HG03064 (cell line): ENCODE measurements at regions not wholly inside any gene's neighbourhood (a gene's known extent, or its start where the extent isn't known, plus 50 kb on each side); places are given as distances from the start of the nearest gene placed in this dataset.

Source experiments
- ATAC-seq: cut with Tn5 transposase; IDR thresholded peaks from one replicate; pipeline ENCODE4 v1.9.1; 2021; ENCODE audit warnings: low read depth; ENCODE audit not compliant: unreplicated experiment

GRCh38 chr10:4512671-4513240 is 313.3 kb upstream of the AKR1E2 start:
- ATAC-seq: no peak

- no peak for ATAC-seq
These were observed 313.8 kb upstream of the AKR1E2 start for GRCh38 chr10:4512196-4512595.

- no peak for ATAC-seq
These were observed 314.5 kb upstream of the AKR1E2 start for GRCh38 chr10:4511509-4511908.

GRCh38 chr10:4509405-4509804 is 316.6 kb upstream of the AKR1E2 start:
- ATAC-seq: no peak

- ATAC-seq: no peak
These were observed 319.9 kb upstream of the AKR1E2 start for GRCh38 chr10:4506095-4506494.

- no peak for ATAC-seq
These were observed 321.5 kb upstream of the AKR1E2 start for GRCh38 chr10:4504550-4504949.

- no peak for ATAC-seq
These were observed 322.9 kb upstream of the AKR1E2 start for GRCh38 chr10:4503076-4503475.

- ATAC-seq: no peak
These were observed 324.7 kb upstream of the AKR1E2 start for GRCh38 chr10:4501306-4501705.

GRCh38 chr10:4498711-4499251 is 327.2 kb upstream of the AKR1E2 start:
- ATAC-seq: no peak

- no peak for ATAC-seq
These were observed 331.5 kb upstream of the AKR1E2 start for GRCh38 chr10:4494551-4494950.

GRCh38 chr10:4492202-4492601 is 333.8 kb upstream of the AKR1E2 start:
- ATAC-seq: no peak

GRCh38 chr10:4488904-4489303 is 337.1 kb upstream of the AKR1E2 start:
- ATAC-seq: no peak

- no peak for ATAC-seq
These were observed 340.4 kb upstream of the AKR1E2 start for GRCh38 chr10:4485636-4486035.

- no peak for ATAC-seq
These were observed 342.2 kb upstream of the AKR1E2 start for GRCh38 chr10:4483811-4484210.

- ATAC-seq: no peak
These were observed 343.3 kb upstream of the AKR1E2 start for GRCh38 chr10:4482659-4483058.

GRCh38 chr10:4481192-4481591 is 344.8 kb upstream of the AKR1E2 start:
- ATAC-seq: no peak

- no peak for ATAC-seq
These were observed 346.7 kb upstream of the AKR1E2 start for GRCh38 chr10:4479342-4479741.

GRCh38 chr10:4477664-4478063 is 348.3 kb upstream of the AKR1E2 start:
- ATAC-seq: no peak

- no peak for ATAC-seq
These were observed 350.0 kb upstream of the AKR1E2 start for GRCh38 chr10:4475827-4476490.

GRCh38 chr10:4474829-4475228 is 351.2 kb upstream of the AKR1E2 start:
- ATAC-seq: no peak

GRCh38 chr10:4473977-4474376 is 352.0 kb upstream of the AKR1E2 start:
- ATAC-seq: no peak

GRCh38 chr10:4472190-4472904 is 353.7 kb upstream of the AKR1E2 start:
- no peak for ATAC-seq
